OCI-LY1 (cell line): ENCODE measurements at regions not wholly inside any gene's neighbourhood (a gene's known extent, or its start where the extent isn't known, plus 50 kb on each side); places are given as distances from the start of the nearest gene placed in this dataset.

Experiments
- H2AFZ ChIP-seq: fragments of 200-600 bp; sonication (generic), shearing (Covaris generic); 2 replicates; pipeline ENCODE4 v1.6.0; 2014; ENCODE audit warnings: antibody characterized with exemption, mild to moderate bottlenecking, low read length
- H3F3A ChIP-seq: fragments of 200-600 bp; sonication (generic), shearing (Covaris generic); 2 replicates; pipeline ENCODE4 v1.6.0; 2014; ENCODE audit warnings: mild to moderate bottlenecking, antibody characterized with exemption, low read length, moderate library complexity; ENCODE audit not compliant: insufficient read depth
- H3K27ac ChIP-seq: fragments of 200-600 bp; sonication (generic); 2 replicates; pipeline ENCODE4 v1.5.1; 2014; ENCODE audit warnings: low read length, mixed run types, mild to moderate bottlenecking, low read depth; ENCODE audit not compliant: poor library complexity, severe bottlenecking
- H3K27me3 ChIP-seq: fragments of 200-600 bp; sonication (generic); 2 replicates; pipeline ENCODE4 v1.6.0; 2014; ENCODE audit warnings: antibody characterized with exemption, mild to moderate bottlenecking, low read length, moderate library complexity; ENCODE audit not compliant: insufficient read depth
- H3K36me3 ChIP-seq: fragments of 200-600 bp; sonication (generic); 2 replicates; pipeline ENCODE4 v1.6.1; 2014; ENCODE audit warnings: mild to moderate bottlenecking, antibody characterized with exemption, low read length, moderate library complexity, mixed read lengths; ENCODE audit not compliant: insufficient read depth
- H3K4me1 ChIP-seq: fragments of 200-600 bp; sonication (generic); 2 replicates; pipeline ENCODE4 v1.5.1; 2014; ENCODE audit warnings: mild to moderate bottlenecking, low read length, moderate library complexity; ENCODE audit not compliant: insufficient read depth, severe bottlenecking
- H3K4me2 ChIP-seq: fragments of 200-600 bp; sonication (generic), shearing (Covaris generic); 2 replicates; pipeline ENCODE4 v1.6.1; 2014; ENCODE audit warnings: low read length
- H3K4me3 ChIP-seq: fragments of 200-600 bp; sonication (generic); 2 replicates; pipeline ENCODE4 v1.5.1; 2014; ENCODE audit warnings: low read length, low read depth, mild to moderate bottlenecking, mixed read lengths; ENCODE audit not compliant: poor library complexity, severe bottlenecking
- H3K79me2 ChIP-seq: fragments of 200-600 bp; shearing (Covaris generic); 2 replicates; pipeline ENCODE4 v1.6.1; 2016; ENCODE audit warnings: mixed run types, low read length, mixed read lengths; ENCODE audit not compliant: insufficient read depth
- H3K9ac ChIP-seq: fragments of 200-600 bp; sonication (generic), shearing (Covaris generic); 2 replicates; pipeline ENCODE4 v1.6.1; 2014; ENCODE audit warnings: mild to moderate bottlenecking, low read length, mixed read lengths
- H3K9me2 ChIP-seq: fragments of 200-600 bp; sonication (generic), shearing (Covaris generic); 2 replicates; pipeline ENCODE4 v1.6.1; 2014; ENCODE audit warnings: low read depth, mild to moderate bottlenecking, low read length, mixed read lengths
- H3K9me3 ChIP-seq: fragments of 200-600 bp; shearing (Covaris generic); 2 replicates; pipeline ENCODE4 v1.6.1; 2014; ENCODE audit warnings: low read length, mixed read lengths
- H4K20me1 ChIP-seq: fragments of 200-600 bp; sonication (generic), shearing (Covaris generic); 2 replicates; pipeline ENCODE4 v1.6.0; 2016; ENCODE audit warnings: mild to moderate bottlenecking, low read length; ENCODE audit not compliant: insufficient read depth
- EZH2 ChIP-seq: fragments of 200-600 bp; sonication (generic), shearing (Covaris generic); IDR thresholded peaks from 2 replicates; pipeline ENCODE4 v1.8.0; 2017; ENCODE audit warnings: borderline replicate concordance, mixed run types, mild to moderate bottlenecking, antibody characterized with exemption, low read length, moderate library complexity, mixed read lengths
- TF ChIP-seq, protein P1 (sequence below): fragments of 200-600 bp; sonication (generic), shearing (Covaris generic); IDR thresholded peaks from 2 replicates; pipeline ENCODE4 v1.5.1; 2017; ENCODE audit warnings: mild to moderate bottlenecking, antibody characterized with exemption, low read length, moderate library complexity, mixed read lengths

DNA sequence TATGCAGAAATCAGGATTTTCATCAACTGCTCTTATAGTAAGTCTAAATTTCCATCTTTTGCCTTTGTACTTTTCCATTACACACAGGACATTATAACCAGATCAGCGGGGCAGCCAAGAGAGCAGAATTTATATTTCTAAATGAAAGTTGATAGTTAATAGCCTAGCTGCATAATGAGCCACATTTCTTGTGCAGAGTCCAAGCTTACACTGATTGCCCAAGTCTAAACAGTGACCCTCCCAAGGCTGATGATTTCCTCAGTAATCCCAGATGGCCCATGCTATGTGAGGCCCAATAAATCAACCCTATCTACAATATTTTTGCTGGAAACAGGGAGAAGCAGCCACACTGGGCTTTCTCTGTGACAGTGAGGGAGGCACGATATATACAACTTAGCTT lies 475.8 kb upstream of the KCNMB2 start:
- Histone ChIP-seq H3K9me2 (no peaks in the 10 kb centered on the region; the same call in 1 of the 2 replicates), H2AFZ (no peak overlapping the region), H3K27me3 (no peaks in the 10 kb centered on the region), H3K9ac (no peak overlapping the region), H3K36me3 (no peaks in the 10 kb centered on the region), H3K9me3 (no peaks in the 10 kb centered on the region), H3K4me3 (no peak overlapping the region), H3K4me1 (no peaks in the 10 kb centered on the region), H4K20me1 (no peaks in the 10 kb centered on the region), H3K4me2 (no peak overlapping the region), H3F3A (no peaks in the 10 kb centered on the region), H3K27ac (no peak overlapping the region), H3K79me2 (no peaks in the 10 kb centered on the region)
- TF ChIP-seq, protein P1, sequence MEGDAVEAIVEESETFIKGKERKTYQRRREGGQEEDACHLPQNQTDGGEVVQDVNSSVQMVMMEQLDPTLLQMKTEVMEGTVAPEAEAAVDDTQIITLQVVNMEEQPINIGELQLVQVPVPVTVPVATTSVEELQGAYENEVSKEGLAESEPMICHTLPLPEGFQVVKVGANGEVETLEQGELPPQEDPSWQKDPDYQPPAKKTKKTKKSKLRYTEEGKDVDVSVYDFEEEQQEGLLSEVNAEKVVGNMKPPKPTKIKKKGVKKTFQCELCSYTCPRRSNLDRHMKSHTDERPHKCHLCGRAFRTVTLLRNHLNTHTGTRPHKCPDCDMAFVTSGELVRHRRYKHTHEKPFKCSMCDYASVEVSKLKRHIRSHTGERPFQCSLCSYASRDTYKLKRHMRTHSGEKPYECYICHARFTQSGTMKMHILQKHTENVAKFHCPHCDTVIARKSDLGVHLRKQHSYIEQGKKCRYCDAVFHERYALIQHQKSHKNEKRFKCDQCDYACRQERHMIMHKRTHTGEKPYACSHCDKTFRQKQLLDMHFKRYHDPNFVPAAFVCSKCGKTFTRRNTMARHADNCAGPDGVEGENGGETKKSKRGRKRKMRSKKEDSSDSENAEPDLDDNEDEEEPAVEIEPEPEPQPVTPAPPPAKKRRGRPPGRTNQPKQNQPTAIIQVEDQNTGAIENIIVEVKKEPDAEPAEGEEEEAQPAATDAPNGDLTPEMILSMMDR: no peak
- TF ChIP-seq EZH2: no peak

DNA sequence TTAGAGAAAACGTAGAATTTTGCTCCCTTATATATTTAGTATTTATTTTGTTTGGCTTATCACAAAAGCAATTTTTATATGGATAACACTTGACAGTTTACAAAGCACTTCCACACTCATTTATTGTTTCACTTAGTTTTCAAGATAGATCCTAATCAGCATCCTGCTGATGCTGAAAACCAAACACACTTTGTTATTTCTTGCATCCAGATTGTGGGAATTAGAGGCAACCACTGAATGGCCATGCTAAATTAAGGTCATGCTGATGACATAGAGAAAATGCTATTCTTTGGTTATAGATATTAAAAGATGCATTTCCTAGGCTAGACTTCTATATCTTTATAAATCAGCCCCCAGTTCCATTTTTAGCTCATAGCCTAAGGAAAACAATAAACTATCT lies 474.1 kb upstream of the KCNMB2 start:
- Histone ChIP-seq H3F3A (no peaks in the 10 kb centered on the region), H3K9ac (no peak overlapping the region), H3K27me3 (no peaks in the 10 kb centered on the region), H3K4me1 (no peaks in the 10 kb centered on the region), H4K20me1 (no peaks in the 10 kb centered on the region), H3K27ac (no peak overlapping the region), H3K9me2 (no peaks in the 10 kb centered on the region; the same call in 1 of the 2 replicates), H3K4me3 (no peak overlapping the region), H2AFZ (no peak overlapping the region), H3K79me2 (no peaks in the 10 kb centered on the region), H3K4me2 (no peak overlapping the region), H3K36me3 (no peaks in the 10 kb centered on the region), H3K9me3 (no peaks in the 10 kb centered on the region)
- TF ChIP-seq, protein P1: no peak
- no peak for TF ChIP-seq EZH2

DNA sequence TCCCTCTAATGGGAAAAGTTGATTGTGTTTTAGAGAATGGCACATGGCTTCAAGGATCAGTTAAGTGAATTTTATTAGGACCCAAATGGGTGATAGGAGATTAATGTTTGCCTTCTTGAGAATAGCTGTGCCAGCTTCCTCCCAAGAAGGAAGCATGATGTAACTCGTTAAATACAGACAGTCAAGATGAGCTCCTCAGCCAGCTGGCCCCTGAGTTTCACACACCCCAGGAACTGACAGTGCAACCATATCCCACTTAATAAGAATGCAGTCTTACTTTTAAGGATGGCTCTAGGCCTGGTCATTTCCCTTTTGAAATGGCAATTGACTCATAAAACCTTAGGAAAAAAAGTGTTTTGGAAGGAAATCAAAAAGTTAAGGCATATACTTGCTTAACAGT lies 472.8 kb upstream of the KCNMB2 start:
- TF ChIP-seq, protein P1: no peak
- TF ChIP-seq EZH2: no peak
- H3K9ac ChIP-seq: no peak overlapping the region
- no peaks in the 10 kb centered on the region for H3K79me2 ChIP-seq
- H3F3A ChIP-seq: no peaks in the 10 kb centered on the region
- no peaks in the 10 kb centered on the region for H3K4me1 ChIP-seq
- H3K4me3 ChIP-seq: no peak overlapping the region
- H3K9me3 ChIP-seq: no peaks in the 10 kb centered on the region
- H3K4me2 ChIP-seq: no peak overlapping the region
- no peaks in the 10 kb centered on the region for H3K27me3 ChIP-seq
- H3K36me3 ChIP-seq: no peaks in the 10 kb centered on the region
- no peak overlapping the region for H2AFZ ChIP-seq
- no peaks in the 10 kb centered on the region; the same call in 1 of the 2 replicates for H3K9me2 ChIP-seq
- H3K27ac ChIP-seq: no peak overlapping the region
- no peaks in the 10 kb centered on the region for H4K20me1 ChIP-seq
